IPS DF 6.9 (cell line): ENCODE measurements at regions not wholly inside any gene's neighbourhood (a gene's known extent, or its start where the extent isn't known, plus 50 kb on each side); places are given as distances from the start of the nearest gene placed in this dataset.

ENCODE experiments used
- DNase-seq: peaks from one replicate; pipeline ENCODE4 v3.0.0-alpha.2; 2013; ENCODE audit warnings: low read depth, low spot score
- H3K27ac ChIP-seq: one replicate; pipeline ENCODE4 v1.5.1; 2013; ENCODE audit warnings: low read length, control low read depth
- H3K27me3 ChIP-seq: 2 replicates; pipeline ENCODE4 v1.6.1; 2013; ENCODE audit warnings: mild to moderate bottlenecking, low read length; ENCODE audit not compliant: control insufficient read depth, insufficient read depth
- H3K36me3 ChIP-seq: 2 replicates; pipeline ENCODE4 v1.6.1; 2013; ENCODE audit warnings: low read length; ENCODE audit not compliant: control insufficient read depth, insufficient read depth
- H3K4me1 ChIP-seq: 2 replicates; pipeline ENCODE4 v1.6.1; 2013; ENCODE audit warnings: low read length; ENCODE audit not compliant: control insufficient read depth, insufficient read depth
- H3K4me3 ChIP-seq: 2 replicates; pipeline ENCODE4 v1.5.1; 2013; ENCODE audit warnings: mild to moderate bottlenecking, low read length
- H3K9me3 ChIP-seq: 2 replicates; pipeline ENCODE4 v1.6.1; 2013; ENCODE audit warnings: low read length, inconsistent platforms; ENCODE audit not compliant: control insufficient read depth, insufficient read depth
- WGBS: extraction: QIAGEN DNeasy Blood & Tissue Kit; methylation state at CpG from one replicate; pipeline ENCODE4 v1.1.7; 2013; ENCODE audit warnings: mixed read lengths, missing lambda C conversion rate; ENCODE audit not compliant: insufficient read length, insufficient coverage; 5-methylcytosine and 5-hydroxymethylcytosine counted together

- DNase-seq: no peak
- no CpG with 5 or more reads among the region's 3 CpGs for WGBS
- H3K36me3 ChIP-seq: no peaks in the 10 kb centered on the region
- no peaks in the 10 kb centered on the region for H3K27me3 ChIP-seq
- no peak overlapping the region for H3K4me3 ChIP-seq
- H3K9me3 ChIP-seq: no peaks in the 10 kb centered on the region
- no peak overlapping the region for H3K27ac ChIP-seq
- no peaks in the 10 kb centered on the region for H3K4me1 ChIP-seq
Observed at GRCh38 chr14:26370115-26370514, 227.7 kb downstream of the NOVA1 start.

DNA sequence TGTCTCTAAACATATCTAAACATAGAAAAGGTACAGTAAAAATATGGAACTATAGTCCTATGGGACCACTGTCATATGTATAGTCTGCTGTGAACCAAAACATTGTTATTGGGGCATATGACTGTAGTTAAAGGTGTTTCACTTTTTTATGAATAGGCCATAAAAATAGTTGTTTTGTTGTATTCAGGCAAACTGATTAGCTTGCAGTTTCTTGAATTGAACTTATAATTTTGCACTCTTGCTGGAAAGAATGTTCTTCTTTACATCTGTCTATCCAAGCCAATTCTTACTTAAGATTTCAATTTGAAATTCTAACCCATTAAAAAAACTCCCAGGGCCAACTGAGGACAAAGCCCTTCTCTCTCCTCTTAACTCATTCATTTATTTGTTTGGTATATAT is 234.1 kb downstream of the NOVA1 start:
- no peaks in the 10 kb centered on the region for H3K9me3 ChIP-seq

GRCh38 chr14:26344596-26344995 is 253.2 kb downstream of the NOVA1 start:
- no peaks in the 10 kb centered on the region for H3K4me1 ChIP-seq
- H3K27me3 ChIP-seq: no peaks in the 10 kb centered on the region
- H3K27ac ChIP-seq: no peak overlapping the region
- no peaks in the 10 kb centered on the region for H3K36me3 ChIP-seq
- no CpG with 5 or more reads among the region's 4 CpGs for WGBS
- no peaks in the 10 kb centered on the region for H3K9me3 ChIP-seq
- no peak overlapping the region for H3K4me3 ChIP-seq
- no peak for DNase-seq

More for the DNA sequence above, 234.1 kb downstream of the NOVA1 start:
- no peak for DNase-seq
- no peak overlapping the region for H3K4me3 ChIP-seq
- no peak overlapping the region for H3K27ac ChIP-seq
- no peaks in the 10 kb centered on the region for H3K4me1 ChIP-seq
- H3K36me3 ChIP-seq: no peaks in the 10 kb centered on the region
- H3K27me3 ChIP-seq: no peaks in the 10 kb centered on the region

- Histone ChIP-seq H3K36me3 (no peaks in the 10 kb centered on the region), H3K4me3 (no peak overlapping the region), H3K27ac (no peak overlapping the region), H3K9me3 (no peaks in the 10 kb centered on the region), H3K27me3 (no peaks in the 10 kb centered on the region), H3K4me1 (no peaks in the 10 kb centered on the region)
- WGBS: no CpG with 5 or more reads among the region's 2 CpGs
- DNase-seq: no peak
Observed at GRCh38 chr14:26339381-26339780, 258.5 kb downstream of the NOVA1 start.

- H3K4me3 ChIP-seq: no peak overlapping the region
- no peaks in the 10 kb centered on the region for H3K9me3 ChIP-seq
- no peaks in the 10 kb centered on the region for H3K36me3 ChIP-seq
- WGBS: no CpG with 5 or more reads among the region's 2 CpGs
- H3K27me3 ChIP-seq: no peaks in the 10 kb centered on the region
- DNase-seq: no peak
- H3K27ac ChIP-seq: no peak overlapping the region
- no peaks in the 10 kb centered on the region for H3K4me1 ChIP-seq
Observed at GRCh38 chr14:26338231-26338630, 259.6 kb downstream of the NOVA1 start.

GRCh38 chr14:26334288-26334687 is 263.5 kb downstream of the NOVA1 start:
- no peaks in the 10 kb centered on the region for H3K9me3 ChIP-seq
- H3K4me3 ChIP-seq: no peak overlapping the region
- no peaks in the 10 kb centered on the region for H3K27me3 ChIP-seq
- DNase-seq: no peak
- no CpG with 5 or more reads among the region's 3 CpGs for WGBS
- no peak overlapping the region for H3K27ac ChIP-seq
- H3K4me1 ChIP-seq: no peaks in the 10 kb centered on the region
- no peaks in the 10 kb centered on the region for H3K36me3 ChIP-seq

GRCh38 chr14:26332966-26333365 is 264.9 kb downstream of the NOVA1 start:
- H3K4me1 ChIP-seq: no peaks in the 10 kb centered on the region
- H3K36me3 ChIP-seq: no peaks in the 10 kb centered on the region
- WGBS: no CpG with 5 or more reads among the region's 11 CpGs
- DNase-seq: no peak
- no peak overlapping the region for H3K27ac ChIP-seq
- H3K4me3 ChIP-seq: no peak overlapping the region
- H3K27me3 ChIP-seq: no peaks in the 10 kb centered on the region
- no peaks in the 10 kb centered on the region for H3K9me3 ChIP-seq

DNA sequence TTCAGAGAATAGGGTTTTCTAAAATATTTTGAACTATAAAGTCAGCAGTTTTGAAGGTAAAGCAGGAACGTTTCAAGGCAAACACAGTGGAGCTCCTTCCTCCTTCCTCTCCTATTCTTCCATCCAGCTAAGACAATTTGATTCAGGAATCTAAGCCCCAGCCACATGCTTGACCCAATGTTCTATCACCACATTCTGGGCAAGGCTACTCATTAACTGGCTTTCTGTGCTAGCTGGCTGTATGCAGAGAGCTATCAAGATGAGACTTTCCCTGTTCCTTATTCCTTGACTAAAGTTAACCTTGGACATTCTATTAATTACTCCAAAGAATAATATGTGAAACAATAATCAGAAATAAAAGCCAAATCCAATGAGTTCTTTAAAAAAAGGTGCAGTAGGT is 266.9 kb downstream of the NOVA1 start:
- no peak for DNase-seq
- Histone ChIP-seq H3K4me1 (no peaks in the 10 kb centered on the region), H3K4me3 (no peak overlapping the region), H3K9me3 (no peaks in the 10 kb centered on the region), H3K36me3 (no peaks in the 10 kb centered on the region), H3K27ac (no peak overlapping the region), H3K27me3 (no peaks in the 10 kb centered on the region)
- WGBS: no CpG with 5 or more reads among the region's 1 CpG

DNA sequence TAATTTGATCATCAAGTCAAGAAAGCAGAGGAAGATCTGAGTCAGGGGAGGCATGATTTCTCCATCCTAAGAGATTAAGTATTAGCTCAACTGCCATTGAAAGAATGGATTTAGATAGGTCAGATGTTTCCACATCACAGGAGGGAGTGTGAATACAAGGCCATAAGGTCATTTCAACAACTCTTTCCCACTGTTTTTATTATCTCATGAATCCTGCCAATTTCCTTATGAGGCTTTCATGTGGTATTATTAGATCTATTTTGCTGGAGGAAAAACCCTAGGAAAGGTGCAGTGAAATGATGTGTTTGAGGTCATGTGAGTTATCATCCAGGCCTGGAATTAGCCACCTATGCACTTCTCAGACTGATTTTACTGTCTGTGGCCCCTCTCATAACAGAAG is 269.0 kb downstream of the NOVA1 start:
- Histone ChIP-seq H3K4me3 (no peak overlapping the region), H3K27me3 (no peaks in the 10 kb centered on the region), H3K9me3 (no peaks in the 10 kb centered on the region), H3K4me1 (no peaks in the 10 kb centered on the region), H3K36me3 (no peaks in the 10 kb centered on the region), H3K27ac (no peak overlapping the region)
- no peak for DNase-seq

- H3K36me3 ChIP-seq: no peaks in the 10 kb centered on the region
- H3K4me1 ChIP-seq: no peaks in the 10 kb centered on the region
- H3K9me3 ChIP-seq: no peaks in the 10 kb centered on the region
- no peaks in the 10 kb centered on the region for H3K27me3 ChIP-seq
- no peak for DNase-seq
- H3K27ac ChIP-seq: no peak overlapping the region
- WGBS: no CpG with 5 or more reads among the region's 5 CpGs
- H3K4me3 ChIP-seq: no peak overlapping the region
Observed at GRCh38 chr14:26323869-26324268, 274.0 kb downstream of the NOVA1 start.

DNA sequence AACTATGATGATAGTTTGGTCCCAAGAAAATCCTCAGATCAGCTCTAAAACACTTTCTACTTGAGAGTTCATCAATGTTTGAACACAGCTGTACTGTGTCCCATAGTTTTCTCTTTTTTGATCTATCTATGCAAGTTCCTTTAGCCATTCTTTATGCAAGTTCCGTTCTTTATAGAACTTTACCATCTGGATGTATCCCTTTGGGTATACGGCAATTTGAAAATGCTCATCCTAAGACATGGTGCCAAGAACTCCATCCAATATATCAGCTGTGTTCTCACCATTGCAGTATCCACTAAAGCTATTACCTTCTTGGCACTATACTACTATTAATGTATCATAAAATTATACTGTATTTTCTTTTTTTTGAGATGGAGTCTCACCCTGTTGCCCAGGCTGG is 276.9 kb downstream of the NOVA1 start:
- DNase-seq: no peak
- H3K27ac ChIP-seq: no peak overlapping the region
- no peaks in the 10 kb centered on the region for H3K9me3 ChIP-seq
- no peaks in the 10 kb centered on the region for H3K27me3 ChIP-seq
- WGBS: no CpG with 5 or more reads among the region's 2 CpGs
- H3K4me3 ChIP-seq: no peak overlapping the region
- no peaks in the 10 kb centered on the region for H3K4me1 ChIP-seq
- H3K36me3 ChIP-seq: no peaks in the 10 kb centered on the region
